ENCODE measurements at regions not wholly inside any gene's neighbourhood (a gene's known extent, or its start where the extent isn't known, plus 50 kb on each side); places are given as distances from the start of the nearest gene placed in this dataset.

GRCh38 chr2:139230881-139231280 is 450.7 kb upstream of the NXPH2 start:
- TF ChIP-seq, protein P1, sequence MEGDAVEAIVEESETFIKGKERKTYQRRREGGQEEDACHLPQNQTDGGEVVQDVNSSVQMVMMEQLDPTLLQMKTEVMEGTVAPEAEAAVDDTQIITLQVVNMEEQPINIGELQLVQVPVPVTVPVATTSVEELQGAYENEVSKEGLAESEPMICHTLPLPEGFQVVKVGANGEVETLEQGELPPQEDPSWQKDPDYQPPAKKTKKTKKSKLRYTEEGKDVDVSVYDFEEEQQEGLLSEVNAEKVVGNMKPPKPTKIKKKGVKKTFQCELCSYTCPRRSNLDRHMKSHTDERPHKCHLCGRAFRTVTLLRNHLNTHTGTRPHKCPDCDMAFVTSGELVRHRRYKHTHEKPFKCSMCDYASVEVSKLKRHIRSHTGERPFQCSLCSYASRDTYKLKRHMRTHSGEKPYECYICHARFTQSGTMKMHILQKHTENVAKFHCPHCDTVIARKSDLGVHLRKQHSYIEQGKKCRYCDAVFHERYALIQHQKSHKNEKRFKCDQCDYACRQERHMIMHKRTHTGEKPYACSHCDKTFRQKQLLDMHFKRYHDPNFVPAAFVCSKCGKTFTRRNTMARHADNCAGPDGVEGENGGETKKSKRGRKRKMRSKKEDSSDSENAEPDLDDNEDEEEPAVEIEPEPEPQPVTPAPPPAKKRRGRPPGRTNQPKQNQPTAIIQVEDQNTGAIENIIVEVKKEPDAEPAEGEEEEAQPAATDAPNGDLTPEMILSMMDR (conservative IDR thresholded peaks at IDR 0.05; ENCODE audit: low read length): no peak
- TF ChIP-seq EZH2phosphoT487 (IDR thresholded peaks at IDR 0.05; ENCODE audit: borderline replicate concordance): no peak
